Right lobe of liver (tissue), 4 donors: ENCODE measurements at regions not wholly inside any gene's neighbourhood (a gene's known extent, or its start where the extent isn't known, plus 50 kb on each side); places are given as distances from the start of the nearest gene placed in this dataset.

Experiments
- POLR2A ChIP-seq: fragments of 450-650 bp; IDR thresholded peaks from one replicate; pipeline ENCODE4 v1.6.1; 2017; ENCODE audit warnings: antibody characterized with exemption, mild to moderate bottlenecking
- TF ChIP-seq, protein P1 (sequence below), 4 donors: fragments of 200-600 bp in 3 of 4; fragments of 450-650 bp in 1 of 4; IDR thresholded peaks; one replicate each; pipeline versions ENCODE4 v1.5.1 to v1.8.0; 2016 to 2022; ENCODE audit warnings: antibody characterized with exemption in 4 of 4, mild to moderate bottlenecking in 2 of 4
- donor health status: DM: no; HTN: no; CAD: no.
- donor health status: DM: no; HTN: no; CAD: no.
- donor health status: DM: no; HTN: yes; CAD: no.

DNA sequence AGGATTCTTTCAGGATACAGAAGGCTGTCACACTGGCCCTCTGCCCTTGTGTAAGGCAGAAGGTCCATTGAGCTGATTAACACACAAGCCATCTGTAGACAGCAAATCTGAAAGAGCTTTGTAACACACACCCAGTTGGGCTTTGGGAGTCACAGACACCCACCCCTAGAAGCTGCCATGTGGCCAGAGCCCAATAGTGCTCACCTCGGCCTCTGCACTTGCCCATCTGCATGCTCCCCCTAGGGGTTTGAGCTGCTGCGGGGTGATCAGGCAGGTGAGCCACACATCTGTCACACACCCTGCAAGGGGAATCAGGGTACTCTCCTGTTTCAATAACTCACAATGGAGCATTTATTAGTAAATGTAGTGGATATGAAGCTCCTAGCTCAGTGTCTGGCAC is 138.3 kb downstream of the CHD9NB start:
- TF ChIP-seq, protein P1, sequence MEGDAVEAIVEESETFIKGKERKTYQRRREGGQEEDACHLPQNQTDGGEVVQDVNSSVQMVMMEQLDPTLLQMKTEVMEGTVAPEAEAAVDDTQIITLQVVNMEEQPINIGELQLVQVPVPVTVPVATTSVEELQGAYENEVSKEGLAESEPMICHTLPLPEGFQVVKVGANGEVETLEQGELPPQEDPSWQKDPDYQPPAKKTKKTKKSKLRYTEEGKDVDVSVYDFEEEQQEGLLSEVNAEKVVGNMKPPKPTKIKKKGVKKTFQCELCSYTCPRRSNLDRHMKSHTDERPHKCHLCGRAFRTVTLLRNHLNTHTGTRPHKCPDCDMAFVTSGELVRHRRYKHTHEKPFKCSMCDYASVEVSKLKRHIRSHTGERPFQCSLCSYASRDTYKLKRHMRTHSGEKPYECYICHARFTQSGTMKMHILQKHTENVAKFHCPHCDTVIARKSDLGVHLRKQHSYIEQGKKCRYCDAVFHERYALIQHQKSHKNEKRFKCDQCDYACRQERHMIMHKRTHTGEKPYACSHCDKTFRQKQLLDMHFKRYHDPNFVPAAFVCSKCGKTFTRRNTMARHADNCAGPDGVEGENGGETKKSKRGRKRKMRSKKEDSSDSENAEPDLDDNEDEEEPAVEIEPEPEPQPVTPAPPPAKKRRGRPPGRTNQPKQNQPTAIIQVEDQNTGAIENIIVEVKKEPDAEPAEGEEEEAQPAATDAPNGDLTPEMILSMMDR (IDR thresholded peaks at IDR 0.05): no peak
- no peak for TF ChIP-seq POLR2A
